Activated CD8-positive, alpha-beta memory T cell treated with anti-CD3 and anti-CD28 coated beads for 36 hours (primary cell): ENCODE measurements at regions not wholly inside any gene's neighbourhood (a gene's known extent, or its start where the extent isn't known, plus 50 kb on each side); places are given as distances from the start of the nearest gene placed in this dataset.

ENCODE experiments used
- CTCF ChIA-PET: fragments of 350-600 bp; sonication (Branson Sonifier 250); formaldehyde crosslinking; loops from one replicate; lab custom pipeline; 2021; ENCODE audit warnings: antibody characterized with exemption; lab: Charles Lee
- POLR2A ChIA-PET: fragments of 350-600 bp; sonication (Branson Sonifier 250); formaldehyde crosslinking; loops from one replicate; lab custom pipeline; 2021; ENCODE audit warnings: antibody characterized with exemption; lab: Charles Lee

DNA sequence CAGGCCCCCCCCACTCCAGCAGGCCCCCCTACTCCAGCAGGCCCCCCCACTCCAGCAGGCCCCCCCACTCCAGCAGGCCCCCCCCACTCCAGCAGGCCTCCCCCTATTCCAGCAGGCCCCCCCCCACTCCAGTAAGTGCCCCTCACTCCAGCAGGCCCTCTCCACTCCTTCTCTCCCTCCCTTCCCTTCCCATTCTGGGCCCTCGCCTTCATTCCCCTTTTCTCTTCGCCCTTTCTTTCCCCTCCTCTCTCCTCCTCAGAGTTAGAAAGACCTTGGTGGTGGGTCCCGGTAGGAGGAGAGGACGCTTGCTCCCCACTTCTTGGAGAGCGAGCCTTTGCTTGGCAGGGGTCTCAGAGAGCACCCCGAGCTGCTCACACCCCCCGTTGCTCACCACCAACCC lies 177.0 kb upstream of the TNRC6C start:
- CTCF ChIA-PET, result no interaction called here
- POLR2A ChIA-PET, result no interaction called here

DNA sequence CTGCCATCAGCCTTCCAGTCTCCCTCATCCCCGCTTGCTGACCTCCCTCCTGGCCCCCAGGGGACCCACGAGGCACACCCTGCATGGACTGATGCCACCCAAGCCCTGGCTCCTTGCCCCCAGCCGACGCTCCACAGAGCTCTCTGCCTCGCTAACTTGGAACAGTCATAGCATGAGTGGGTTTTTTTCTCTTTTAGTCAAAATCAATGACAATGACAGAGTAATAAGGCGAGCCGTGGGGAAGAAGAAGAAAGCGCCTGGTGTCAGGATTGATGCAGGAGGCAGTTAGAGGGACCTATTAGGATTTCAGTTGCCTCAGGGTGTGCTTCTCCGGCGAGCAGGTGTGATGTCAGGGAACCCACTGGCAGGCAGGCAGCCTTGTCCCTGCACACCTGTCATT lies 176.3 kb upstream of the TNRC6C start:
- CTCF ChIA-PET, result no interaction called here
- POLR2A ChIA-PET, result no interaction called here

DNA sequence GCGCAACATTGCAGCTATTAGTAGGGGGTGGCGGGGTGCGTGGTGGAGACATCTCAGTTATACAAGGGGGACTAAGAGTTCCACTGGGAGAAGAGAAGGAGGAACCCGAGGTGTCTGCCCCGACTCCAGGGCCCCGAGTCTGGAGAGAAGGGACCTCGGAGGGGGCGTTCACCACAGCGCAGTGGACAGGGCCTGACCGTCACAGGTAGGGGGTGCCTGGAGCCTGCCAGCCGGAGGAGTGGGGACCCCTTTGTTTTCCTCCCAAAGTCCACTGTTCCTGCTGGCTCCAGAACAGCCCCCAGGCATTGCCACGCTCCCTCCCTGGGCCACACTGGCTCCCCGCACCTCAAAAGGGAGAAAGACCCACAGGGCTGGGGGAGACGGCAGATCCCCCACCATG lies 175.9 kb upstream of the TNRC6C start:
- ChIA-PET CTCF (no interaction called here), POLR2A (no interaction called here)

DNA sequence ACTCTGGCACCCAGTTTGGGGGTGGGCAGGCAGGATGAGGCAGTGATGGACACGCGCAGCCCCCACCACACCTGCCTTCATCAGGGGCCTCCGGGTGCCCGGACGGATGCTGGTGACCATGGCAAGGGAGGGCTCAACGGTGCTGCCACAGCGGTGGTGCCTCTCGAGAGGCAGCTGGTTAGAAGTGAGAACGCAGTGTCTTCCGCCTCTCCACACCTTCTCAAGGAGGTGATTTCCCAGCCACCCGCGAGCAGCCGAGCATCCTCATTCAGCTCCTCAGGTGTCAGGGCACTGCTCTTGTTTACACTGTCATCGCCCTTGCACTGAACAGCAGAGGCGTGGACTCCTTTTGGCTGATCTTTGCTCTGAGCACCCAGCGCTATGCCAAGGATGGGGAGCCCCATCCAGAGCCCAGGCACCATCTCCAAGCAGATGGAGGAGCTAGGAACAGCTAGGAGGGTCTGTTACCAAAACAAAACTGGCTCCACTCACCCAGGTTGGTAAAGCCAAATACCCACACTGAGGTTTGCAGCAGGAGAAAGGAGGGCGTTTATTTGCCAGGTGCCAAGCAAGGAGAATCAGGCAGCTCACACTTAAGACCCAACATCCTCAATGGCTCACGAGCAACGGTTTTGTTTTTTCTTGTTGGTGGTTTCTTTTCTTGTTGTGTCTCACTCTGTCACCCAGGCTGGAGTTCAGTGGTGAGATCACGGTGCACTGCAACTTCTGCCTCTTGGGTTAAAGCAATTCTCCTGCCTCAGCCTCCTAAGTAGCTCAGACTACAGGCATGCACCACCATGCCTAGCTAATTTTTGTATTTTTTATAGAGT lies 174.3 kb upstream of the TNRC6C start:
- CTCF ChIA-PET, result interaction anchor here (1.3 kb wide), 1 partner anchor 173 kb away, joined by 3 read pairs; no protein-coding TSS in a partner anchor
- POLR2A ChIA-PET, result interaction anchor here (0.7 to 1.6 kb wide), 3 partner anchors 174 to 968 kb away, joined by 3 to 10 read pairs (median 5); partner anchors contain the start of gene TNRC6C

DNA sequence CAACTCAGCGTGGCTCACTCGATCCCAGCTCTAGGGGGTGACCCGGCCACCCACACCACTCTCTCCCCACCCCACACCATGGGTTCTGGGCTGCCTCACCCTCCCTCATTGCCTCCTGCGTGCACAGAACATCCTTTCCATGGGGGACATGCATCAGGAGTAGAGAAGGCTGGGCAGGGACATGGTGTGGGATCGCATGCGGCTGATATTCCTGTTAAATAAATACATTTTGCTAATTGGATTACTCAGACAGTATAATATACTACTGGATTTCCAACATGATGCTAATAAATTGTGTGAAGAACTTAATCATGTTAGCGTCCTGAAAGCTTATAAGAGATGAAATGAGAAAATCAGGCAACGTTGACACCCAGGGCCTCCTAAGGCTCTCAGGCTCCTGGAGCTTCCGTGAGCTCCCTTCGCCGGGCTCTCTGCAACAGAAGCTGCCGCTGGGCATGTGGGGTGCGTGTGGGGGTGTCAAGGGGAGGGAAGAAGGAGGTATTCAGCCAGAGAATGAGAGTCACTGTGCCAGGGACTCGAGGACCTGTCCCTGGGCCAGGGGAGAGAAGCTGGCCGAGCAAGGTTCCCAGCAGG lies 173.1 kb upstream of the TNRC6C start:
- ChIA-PET POLR2A (no interaction called here), CTCF (no interaction called here)

DNA sequence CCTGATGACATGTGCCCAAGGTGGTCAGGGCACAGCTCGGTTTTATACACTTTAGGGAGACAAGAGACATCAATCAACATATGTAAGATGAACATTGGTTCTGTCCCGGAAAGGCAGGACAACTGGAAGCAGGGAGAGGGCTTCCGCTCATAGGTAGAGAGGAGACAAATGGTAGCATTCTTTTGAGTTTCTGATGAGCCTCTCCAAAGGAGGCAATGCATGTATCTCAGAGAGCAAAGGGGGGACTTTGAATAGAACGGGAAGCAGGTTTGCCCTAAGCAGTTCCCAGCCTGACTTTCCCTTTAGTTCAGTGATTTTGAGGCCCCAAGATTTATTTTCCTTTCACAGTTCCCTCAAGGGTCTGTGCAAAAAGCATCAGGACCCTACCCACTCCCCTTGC lies 172.4 kb upstream of the TNRC6C start:
- POLR2A ChIA-PET, result no interaction called here
- CTCF ChIA-PET, result no interaction called here

DNA sequence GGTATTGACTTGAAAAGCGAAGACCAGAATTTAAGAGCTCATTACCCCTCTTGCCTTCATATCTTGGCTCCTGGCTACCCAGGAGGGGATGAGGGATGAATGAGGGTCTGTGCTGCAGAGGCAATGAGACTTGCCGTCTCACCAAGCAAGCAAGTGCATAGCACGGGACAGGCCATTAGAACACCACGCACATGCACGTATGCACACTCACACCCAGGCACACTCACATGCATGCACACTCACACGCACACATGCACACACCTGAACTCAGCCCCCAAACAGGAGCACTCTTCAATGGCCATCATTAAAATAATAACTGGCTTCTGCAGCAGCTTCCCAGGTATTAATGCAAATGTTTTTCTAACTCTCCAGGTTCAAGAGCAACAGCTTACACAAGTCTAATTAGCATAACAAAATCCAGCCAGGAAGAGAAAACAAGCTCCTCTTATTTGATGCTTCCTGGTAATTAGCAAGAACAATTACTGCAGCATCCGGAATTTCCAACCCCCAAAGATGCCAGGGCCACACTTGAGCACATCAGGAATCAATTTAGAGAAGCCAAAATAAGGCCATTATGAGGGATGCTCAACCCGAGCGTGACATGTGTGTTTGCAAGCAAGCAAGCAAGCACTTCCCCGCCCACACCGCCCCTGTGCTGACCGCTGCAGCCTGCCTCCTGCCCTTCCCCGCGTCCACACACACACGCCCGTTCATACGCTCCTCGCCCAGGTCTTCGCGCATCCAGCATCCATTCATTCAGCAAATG lies 171.6 kb upstream of the TNRC6C start:
- ChIA-PET CTCF (interaction anchor here (0.6 kb wide), 1 partner anchor 16 kb away, joined by 3 read pairs; no protein-coding TSS in a partner anchor), POLR2A (no interaction called here)

DNA sequence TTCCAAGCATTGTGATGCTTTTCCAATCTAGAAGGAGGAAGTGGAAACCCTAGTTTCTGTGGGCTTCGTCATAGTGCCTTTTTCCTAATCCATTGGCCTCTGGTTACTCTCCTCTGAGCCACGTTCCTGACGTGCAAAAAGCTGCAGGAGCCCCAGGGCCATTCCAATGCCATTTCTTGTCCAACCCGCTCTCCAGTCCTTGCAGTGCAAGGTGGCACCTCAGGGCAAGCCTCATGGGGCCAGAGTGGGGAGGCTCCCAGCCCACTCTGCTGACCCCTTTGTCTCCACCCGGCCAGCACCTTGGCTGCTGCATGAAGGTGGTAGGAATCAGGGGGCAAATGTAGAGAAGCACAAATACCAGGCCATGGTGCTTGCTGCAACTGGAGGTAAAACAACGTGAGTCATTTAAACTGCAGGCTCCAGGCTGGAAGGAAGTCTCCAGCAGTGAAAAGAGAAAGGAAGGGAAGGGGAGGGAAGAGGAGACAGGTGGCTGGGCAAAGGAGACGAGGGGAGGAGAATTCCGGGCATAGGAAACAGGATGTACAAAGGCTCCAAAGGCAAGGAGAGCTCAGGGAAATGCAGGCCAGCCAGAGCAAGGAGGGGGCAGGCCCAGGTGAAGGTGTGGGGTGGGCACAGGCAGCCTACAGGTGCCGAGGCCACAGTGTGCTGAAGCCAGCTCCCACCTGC lies 168.2 kb upstream of the TNRC6C start:
- POLR2A ChIA-PET, result no interaction called here
- CTCF ChIA-PET, result interaction anchor here (0.6 kb wide), 1 partner anchor 753 kb away, joined by 4 read pairs; no protein-coding TSS in a partner anchor

DNA sequence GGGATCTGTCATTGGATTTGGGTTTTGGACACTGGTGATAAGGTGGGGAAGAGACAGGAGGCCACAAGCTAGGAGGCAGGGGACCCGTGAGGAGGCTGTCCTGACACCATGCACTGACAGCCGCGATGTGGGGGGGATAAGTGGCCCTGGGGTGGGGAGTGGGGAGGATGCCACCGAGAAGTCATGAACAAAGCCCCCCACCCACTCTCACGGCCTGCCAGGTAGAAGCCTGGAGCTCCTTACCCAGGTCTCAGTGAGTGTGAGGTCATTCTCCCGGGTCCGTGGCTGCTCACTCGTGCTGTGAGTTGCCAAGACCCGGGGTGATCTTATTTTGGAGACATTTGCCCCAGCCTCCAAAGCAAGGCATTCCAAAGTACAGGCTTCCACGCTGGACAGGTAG lies 165.9 kb upstream of the TNRC6C start:
- ChIA-PET POLR2A (no interaction called here), CTCF (no interaction called here)

DNA sequence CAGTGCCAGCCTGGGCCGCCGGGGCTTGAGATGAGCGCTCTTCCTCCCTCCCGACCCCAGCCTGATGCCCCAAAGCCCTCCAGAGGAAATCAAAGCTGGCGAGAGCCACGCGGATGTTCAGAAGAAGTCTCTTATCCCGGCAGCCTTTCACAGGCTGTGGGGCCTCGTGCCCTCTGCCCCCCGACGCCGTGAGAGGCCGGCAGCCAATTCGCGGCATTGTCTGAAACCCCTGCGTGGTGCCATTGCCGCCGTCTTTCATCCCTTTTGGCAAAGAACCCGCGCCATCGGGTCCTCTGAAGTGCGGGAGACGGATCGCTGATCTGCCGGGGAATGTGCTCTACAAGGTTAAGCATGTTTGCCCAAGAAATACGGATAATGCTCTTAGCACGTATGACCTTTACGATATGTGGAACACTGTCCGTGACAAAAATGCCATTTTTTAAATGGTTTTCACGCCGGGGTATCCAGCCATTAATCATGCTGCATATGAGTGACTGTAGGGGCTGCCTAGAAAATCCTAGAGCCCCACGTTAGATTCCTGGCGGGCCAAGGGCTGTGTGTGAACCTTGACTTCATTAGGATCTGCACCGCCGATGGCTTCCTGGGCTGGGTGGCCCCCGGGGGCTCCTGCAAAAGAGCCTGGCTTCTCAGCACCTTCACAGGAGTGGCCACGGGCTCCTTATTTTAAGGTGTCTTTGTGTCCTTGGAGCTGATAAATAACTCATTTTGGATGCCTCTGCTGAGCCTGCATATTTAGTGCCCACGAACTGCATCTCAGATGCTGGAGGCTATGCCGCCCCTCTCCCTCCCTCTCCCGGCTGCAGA lies 165.1 kb upstream of the TNRC6C start:
- POLR2A ChIA-PET, result no interaction called here

DNA sequence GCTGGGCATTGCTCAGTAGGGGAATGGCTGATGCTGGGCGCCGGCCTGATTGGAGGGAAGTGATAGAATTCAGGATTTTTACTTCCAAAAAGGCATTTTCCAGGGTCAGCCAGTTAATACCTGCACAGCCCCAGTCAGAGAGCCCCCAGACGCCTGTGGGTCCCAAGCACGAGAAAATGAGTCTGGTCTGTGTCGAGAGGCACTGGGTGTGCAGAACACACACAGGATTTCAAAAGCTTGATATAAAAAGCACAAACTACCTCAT lies 164.6 kb upstream of the TNRC6C start:
- CTCF ChIA-PET, result interaction anchor here (1.3 kb wide), 1 partner anchor 220 kb away, joined by 3 read pairs; no protein-coding TSS in a partner anchor
- POLR2A ChIA-PET, result no interaction called here

More for the DNA sequence above, 165.1 kb upstream of the TNRC6C start:
- CTCF ChIA-PET, result interaction anchor here (1.3 kb wide), 1 partner anchor 221 kb away, joined by 3 read pairs; no protein-coding TSS in a partner anchor

DNA sequence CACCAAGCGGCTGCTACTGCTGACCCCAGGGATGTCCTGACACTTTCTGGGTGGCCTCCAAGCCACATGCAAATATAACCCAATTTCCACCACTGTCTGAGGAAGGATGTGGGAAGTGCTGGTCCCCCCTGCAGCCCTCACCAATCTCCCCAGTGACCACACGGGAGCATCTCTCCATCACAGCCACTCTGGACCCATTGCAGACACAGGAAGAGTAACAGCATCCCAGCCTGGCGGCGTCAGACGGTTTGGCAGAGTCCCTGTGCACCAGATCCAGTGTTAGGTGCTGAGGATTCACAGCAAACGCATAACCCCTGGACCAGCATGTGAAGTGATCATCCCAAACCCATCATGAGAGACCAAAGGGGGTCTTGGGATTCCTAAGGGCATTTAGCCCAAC lies 163.7 kb upstream of the TNRC6C start:
- POLR2A ChIA-PET, result no interaction called here
- CTCF ChIA-PET, result no interaction called here

DNA sequence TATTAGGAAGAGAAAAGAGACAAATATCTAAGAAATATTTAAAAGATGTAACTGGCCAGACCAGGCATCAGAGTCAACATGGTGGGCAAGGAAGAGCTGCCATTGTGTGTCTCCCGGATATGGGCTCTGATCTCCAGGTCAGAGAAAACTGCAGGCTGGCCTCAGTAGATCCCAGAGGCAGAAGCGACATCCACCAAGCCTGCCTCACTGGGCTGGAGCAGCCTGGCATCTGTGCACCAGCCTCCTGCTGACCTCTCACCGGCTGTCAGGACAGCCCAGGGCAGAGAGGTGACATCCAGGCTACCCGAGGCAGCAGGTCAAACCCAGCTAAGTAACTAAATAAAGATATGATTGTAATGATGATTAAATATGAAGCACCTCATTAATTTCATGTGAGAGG lies 162.8 kb upstream of the TNRC6C start:
- ChIA-PET CTCF (no interaction called here), POLR2A (no interaction called here)

DNA sequence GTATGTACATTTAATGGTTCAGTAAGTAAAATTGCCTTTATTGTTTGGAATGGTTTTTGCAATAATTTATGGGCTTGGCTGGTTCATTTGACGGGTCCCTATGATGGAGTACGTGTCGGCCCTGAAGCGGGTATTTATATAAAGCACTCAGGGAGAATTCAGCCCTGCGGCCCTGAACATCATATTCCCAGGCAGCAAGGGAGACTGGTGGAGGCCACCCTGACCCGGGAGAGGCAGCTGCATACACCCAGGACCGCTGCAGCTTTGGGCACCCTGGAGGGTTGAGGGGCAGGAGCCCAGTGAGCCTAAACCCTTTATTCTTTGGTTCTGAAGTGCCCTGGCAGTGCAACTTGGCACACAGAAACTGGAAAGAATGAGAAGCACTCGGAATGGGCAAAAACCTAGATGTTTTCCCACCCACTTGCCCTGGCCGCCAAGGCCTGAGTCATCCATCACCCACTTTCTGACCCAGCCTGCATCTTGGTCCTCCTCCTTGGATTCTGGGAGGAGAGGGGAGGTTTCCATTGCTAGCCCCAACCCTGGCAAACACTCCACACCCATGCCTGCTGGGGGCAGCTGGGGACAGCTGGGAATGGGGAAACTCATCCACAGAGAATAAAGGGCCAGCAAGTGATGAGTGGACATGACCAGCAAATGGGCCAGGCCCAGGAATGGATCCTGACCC lies 162.2 kb upstream of the TNRC6C start:
- CTCF ChIA-PET, result interaction anchor here (0.7 kb wide), 1 partner anchor 1942 kb away, joined by 3 read pairs; no protein-coding TSS in a partner anchor
- POLR2A ChIA-PET, result no interaction called here

DNA sequence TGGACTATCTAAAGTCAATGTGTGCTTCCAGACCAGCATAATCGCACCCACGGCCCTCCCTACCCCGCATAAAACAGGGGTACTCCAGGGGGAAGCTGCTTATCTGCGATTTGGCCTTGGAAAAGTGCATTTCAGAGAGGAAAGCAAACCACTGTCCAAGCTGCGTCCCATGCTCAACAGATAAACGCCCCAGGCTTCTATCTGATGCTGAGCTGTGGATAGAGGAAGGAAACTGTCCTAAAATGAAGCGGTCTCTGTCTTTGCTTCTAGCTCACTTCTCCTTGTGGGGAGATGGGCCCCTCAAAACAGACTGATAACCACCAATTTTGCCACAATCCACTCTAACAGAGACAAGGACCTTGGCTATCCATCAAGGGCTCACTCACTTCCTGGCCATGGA lies 160.5 kb upstream of the TNRC6C start:
- ChIA-PET CTCF (no interaction called here), POLR2A (no interaction called here)

DNA sequence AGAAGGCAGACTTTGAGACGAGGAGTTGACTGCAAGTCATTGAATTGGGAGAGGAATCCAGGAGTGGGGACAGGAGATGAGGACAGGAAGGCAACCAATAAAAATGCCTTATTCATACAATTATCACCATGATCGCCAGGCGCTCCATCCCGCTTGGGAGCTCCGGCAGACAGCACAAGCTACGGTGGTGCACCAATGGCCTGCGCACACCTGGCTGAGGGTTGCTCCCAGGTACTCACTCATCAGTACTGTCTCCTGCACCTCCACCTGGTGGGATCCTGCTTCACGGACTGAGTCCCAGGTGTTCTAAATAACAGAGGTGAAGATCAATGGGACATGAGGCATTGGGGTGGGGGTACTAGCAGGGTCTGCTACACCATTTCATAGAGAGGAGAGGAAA lies 160.0 kb upstream of the TNRC6C start:
- ChIA-PET CTCF (no interaction called here), POLR2A (no interaction called here)

DNA sequence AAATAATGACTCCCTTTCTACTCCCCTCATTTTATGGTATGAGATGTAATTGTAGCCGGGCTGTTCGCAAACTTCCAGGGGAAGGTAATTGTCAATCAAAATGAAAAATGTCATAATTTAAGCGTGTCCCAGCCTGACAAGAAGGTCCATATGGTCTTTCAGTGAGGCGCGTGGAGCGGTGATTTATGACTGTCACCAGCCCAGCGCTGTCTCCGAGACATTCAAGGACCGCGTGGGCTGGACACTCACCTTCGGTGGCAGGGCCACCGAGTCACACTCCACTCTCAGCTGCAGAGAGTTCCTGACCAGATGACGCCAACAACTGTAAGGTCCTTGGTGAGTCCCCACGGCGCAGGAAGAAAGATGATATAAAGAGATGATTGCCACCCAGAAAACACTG lies 157.7 kb upstream of the TNRC6C start:
- CTCF ChIA-PET, result no interaction called here
- POLR2A ChIA-PET, result no interaction called here

DNA sequence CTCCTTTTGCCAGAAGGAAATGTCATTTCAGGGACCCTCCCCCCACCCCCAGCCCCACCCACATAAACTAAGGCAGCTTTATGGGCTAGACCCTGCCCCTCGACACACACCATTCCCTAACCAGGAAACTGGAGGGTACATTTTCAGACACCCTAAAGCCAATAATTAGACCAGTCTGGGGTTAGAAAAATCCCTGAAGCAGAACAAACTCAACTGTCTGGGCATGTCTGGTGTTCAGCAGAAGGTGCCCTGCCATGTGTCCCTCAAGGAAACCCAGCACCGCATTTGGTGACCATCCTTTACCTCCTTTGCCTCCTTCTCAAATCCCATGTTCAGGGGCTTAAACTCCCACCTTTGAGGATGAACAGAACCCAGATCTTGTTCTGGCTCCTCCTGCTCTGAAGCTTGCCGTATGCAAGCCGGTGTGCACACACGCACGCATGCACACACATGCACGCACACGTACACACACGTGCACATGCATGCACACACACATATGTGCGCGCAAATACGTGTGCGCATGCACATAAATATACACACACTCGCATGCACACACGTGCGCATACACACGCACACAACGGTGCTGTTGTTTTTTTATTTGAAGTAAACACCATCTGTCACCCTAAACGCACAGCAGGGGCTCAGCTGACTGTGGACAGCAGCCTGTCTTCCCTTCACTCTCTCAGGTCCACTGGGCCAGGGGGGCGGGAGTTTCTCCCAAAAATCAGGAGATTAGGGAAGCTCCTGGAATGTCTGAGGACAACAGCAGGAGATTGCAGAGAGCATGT lies 156.8 kb upstream of the TNRC6C start:
- CTCF ChIA-PET, result no interaction called here
- POLR2A ChIA-PET, result no interaction called here
